Suppressor macrophage treated with lipopolysaccharide for 4 hours (primary cell): ENCODE measurements at regions not wholly inside any gene's neighbourhood (a gene's known extent, or its start where the extent isn't known, plus 50 kb on each side); places are given as distances from the start of the nearest gene placed in this dataset.

ENCODE experiments used
- DNase-seq: peaks from one replicate; pipeline ENCODE4 v3.0.0-alpha.2; 2020

DNA sequence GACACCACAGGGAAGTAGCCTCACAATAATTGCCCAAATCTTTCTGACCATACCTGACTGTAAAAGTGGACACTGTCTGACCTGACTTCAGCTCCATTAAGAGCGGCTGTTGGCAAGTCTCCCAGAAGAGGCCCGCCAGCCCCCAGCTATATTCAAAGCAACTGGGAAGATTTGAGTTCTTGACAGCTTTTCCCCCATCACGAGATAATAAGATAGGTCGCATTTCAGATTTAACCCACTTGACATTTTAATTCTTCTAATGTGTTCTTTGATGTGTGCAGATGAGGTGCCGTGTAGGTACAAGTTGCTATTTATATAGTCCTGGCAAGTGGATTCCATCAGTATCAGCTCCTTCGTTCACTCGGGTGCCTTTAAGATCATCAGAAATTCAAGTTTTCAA lies 345.7 kb downstream of the DRD1 start:
- DNase-seq, result no peak

DNA sequence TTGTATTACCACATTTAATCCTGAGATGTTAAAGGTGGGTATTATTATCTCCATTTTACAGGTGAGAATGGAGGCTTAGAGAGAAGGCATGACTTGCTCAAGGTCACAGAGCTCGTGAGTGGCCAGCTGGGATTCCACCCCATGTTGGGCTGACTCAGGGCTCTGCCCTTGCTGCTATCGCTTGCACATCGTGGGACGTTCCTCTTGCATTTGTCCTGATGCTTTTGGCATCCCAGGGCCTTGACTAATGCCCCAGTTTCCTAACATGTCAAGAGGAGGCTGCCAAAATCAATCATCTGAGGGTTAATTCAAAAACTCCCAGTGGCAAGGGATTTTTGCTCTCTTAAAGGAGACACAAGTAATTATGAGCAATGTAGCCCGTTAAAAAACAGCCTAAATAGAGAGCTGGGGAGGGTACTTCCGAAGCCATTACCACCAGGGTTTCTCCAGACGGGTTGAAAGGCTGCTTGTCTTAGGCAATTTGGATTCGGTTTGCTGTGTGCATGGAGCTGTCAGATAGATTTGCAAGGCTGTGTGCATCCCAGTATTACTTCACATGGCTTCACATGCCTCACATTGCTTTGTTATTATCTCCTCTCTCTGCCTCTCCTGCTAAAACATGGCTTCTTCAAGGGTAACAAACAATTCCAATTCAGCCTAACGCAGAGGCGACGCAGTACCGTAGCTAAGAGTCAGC lies 347.4 kb downstream of the DRD1 start:
- DNase-seq, result no peak

- no peak for DNase-seq
Measured at GRCh38 chr5:175094461-175094860, 349.5 kb downstream of the DRD1 start.

- DNase-seq, result no peak
Measured at GRCh38 chr5:175092691-175093090, 351.3 kb downstream of the DRD1 start.

DNA sequence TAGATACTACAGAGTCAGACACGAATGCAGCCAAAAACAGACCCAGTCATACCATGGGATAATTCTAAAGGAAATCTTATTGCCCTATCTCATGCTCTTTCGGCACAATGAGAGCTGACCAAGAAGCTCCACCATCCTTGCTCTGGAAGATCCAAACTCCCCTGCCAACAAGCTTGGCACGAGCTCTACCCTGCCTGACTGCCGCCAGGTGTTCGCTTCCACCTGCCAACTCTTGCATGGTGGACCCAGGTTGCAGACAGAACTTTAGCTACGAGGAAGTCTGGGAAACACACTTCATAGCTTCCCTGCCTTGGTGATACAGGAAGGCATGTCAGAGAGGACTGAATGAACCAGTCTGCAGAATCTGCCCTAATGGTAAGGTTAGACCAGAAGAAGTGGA lies 355.0 kb downstream of the DRD1 start:
- no peak for DNase-seq

GRCh38 chr5:175082866-175083590 lies 358.6 kb downstream of the MSX2 start:
- no peak for DNase-seq

DNA sequence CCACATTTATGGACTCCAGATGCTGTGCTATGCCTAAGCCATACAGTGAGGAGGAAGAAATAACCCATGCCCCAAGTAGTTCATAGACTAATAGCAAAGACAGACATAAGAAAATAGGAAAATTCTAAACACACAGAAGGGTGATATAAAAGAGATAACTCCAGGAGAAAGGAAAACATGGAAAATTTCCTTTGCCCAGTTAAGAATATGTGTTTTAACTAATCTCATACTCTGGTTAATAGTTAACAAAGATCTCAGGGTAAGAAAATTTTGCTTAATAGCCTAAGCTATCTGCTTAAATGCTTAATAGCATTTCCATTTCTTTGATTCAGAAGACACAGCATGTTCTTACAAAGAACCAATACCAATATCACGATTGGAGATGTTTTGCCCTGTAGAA lies 358.0 kb downstream of the MSX2 start:
- DNase-seq, result no peak

DNA sequence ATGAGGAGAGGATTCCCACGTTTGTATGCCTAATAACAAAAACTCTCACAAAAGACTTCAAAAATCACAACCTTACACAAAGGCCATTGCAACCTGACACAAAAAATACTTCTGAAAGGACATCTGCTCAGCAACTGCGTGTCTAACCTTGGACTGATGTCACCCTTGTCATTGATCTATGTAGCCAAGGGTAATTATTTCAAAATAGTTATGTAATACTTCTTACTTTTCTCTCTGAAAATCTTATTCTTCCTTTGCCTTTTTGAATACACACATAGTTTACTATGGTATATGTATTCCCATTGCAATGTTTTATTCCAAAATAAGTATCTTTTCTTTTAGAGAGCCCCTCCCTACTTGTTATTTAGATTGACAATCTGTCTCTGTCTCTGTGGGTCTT lies 355.3 kb downstream of the MSX2 start:
- no peak for DNase-seq

DNA sequence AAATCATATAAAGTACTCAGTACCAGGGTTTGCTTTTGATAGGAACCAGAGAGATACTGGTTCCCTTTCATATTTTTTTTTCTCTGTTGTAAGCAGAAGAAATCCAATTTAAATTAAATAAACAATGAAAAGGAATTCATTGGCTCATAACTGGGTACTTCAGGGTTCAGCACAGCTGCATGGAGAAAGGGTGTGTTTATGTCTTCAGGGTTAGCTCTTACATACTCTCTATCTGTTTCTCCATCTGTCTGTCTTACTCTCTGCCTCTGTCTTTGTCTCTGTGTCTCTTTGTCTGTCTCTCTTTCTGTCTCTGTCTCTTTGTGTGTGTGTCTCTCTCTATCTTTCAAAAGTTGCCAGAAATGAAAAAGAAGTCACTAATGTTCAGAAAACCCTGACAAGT lies 345.9 kb downstream of the MSX2 start:
- no peak for DNase-seq

GRCh38 chr5:175060257-175060656 lies 335.9 kb downstream of the MSX2 start:
- DNase-seq, result no peak

DNA sequence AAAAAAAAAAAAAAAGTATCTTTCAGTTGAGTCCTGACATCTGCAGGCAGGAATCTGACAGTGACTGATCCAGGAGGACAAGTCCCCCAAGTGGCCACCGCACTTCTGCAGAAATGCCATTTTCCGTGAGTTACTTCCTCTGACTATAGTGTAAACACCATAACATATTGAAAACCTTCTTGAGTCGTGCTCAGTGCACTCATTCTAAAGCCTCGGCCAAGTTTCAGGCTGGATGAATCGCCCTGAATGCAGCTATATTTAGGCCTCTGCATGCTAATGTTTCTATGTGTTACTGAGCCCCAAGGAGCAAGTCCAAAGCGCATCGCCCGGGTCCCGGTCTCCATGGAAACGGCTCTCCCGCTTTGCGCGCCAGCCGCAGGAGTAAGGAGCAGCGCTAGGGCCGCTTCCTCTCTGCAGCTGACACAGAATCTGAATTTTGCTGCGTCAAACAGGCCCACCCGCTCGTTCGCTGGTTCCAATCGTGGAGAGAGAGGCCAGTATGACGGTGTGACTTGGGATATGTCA lies 335.4 kb downstream of the MSX2 start:
- DNase-seq, result no peak

- DNase-seq, result no peak
Measured at GRCh38 chr5:175056831-175057230, 332.4 kb downstream of the MSX2 start.

DNA sequence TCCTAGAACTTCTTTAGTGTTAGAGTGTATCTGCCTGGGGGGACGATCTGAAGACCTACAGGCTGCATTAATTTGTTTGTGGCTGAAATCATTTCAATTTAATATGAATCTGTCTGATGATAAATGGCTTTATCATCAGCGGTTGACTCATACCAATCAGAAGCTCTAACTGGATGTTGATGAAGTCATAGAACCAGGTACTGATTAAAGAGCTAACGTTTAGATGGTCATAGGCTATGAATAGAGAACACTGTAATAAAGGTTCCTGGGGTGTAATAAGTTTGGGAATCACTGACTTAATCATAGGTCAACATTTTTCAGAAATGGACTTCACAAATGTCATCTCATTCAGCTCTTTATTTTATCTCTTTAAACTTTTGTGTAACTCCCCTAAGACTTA lies 329.9 kb downstream of the MSX2 start:
- DNase-seq, result no peak

DNA sequence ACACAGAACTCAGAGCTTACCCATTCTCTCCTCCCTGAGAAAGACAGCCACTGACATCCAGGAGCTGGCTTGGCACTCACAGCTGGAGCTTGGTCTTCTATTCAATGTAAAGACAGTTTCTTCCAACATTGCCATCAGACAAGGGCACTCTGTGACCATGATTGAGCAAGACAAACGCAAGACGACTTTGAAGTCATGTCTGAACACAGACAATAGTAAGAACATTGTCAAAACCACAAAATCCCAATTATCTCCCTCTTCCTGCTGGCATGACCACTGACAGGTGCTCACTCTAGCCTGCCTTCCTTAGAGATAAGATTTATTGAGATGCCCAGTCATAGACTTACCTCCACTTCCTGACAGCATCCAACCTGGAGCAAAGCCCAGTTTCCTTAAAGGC lies 328.0 kb downstream of the MSX2 start:
- DNase-seq, result no peak

- no peak for DNase-seq
Measured at GRCh38 chr5:175047048-175047447, 322.7 kb downstream of the MSX2 start.

- no peak for DNase-seq
Measured at GRCh38 chr5:175045820-175046219, 321.4 kb downstream of the MSX2 start.

- DNase-seq, result no peak
Measured at GRCh38 chr5:175037820-175038219, 313.4 kb downstream of the MSX2 start.

- no peak for DNase-seq
Measured at GRCh38 chr5:175035882-175036533, 311.6 kb downstream of the MSX2 start.

DNA sequence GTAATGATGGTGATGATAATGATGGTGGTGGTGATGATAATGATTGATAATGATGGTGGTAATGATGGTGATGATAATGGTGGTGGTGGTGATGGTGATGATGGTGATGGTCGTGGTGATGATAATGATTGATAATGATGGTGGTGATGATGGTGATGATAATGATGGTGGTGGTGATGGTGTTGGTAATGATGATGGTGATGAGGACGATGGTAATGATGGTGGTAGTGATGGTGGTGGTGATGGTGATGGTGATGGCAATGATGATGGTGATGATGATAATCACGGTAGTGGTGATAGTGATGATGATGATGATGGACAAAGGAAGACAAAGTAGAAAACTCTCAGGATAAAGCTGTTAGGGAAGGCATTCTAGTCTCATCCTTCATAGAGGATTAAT lies 310.5 kb downstream of the MSX2 start:
- DNase-seq, result no peak

- no peak for DNase-seq
Measured at GRCh38 chr5:175032741-175033151, 308.4 kb downstream of the MSX2 start.

GRCh38 chr5:175032013-175032412 lies 307.6 kb downstream of the MSX2 start:
- DNase-seq, result no peak

DNA sequence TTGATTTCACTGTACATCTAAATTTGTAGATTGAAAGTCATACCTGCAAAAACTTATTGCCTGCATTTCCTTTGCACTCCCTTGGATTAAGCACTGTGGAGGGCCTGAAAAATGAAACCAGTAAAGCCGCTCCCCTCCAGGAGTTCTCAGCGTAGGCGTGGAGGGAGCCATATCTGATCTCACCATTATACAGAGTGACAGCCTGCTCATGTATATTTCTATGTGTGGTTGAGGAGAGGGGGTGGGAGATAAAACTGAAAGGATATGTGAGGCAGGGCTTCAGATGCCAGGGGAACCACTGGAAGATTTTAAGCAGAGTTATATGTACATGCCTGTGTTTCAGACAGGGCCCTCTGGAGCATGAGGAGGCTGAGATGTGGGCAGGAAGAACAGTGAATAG lies 303.0 kb downstream of the MSX2 start:
- DNase-seq, result no peak

DNA sequence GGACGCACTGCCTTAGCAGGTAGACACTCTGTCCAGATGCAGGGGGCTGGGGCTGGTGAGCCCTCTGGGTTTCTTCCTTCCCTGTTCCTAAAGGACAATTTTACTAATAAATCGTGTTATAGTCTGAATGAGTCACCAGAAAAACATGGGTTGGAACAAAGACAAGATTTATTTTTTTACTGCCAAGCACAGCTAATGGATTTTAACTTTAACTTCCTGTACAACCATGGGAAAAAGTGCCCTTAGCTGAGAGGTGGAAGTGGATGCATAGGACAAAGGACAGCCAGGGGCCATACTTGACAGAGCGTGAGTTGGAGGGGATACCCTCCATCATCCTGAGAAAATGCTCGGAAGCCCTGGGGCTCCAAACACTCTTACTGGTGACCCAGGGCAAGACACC lies 300.7 kb downstream of the MSX2 start:
- no peak for DNase-seq
